ENCODE measurements at regions not wholly inside any gene's neighbourhood (a gene's known extent, or its start where the extent isn't known, plus 50 kb on each side); places are given as distances from the start of the nearest gene placed in this dataset.
"Not testable (repeated sequence)": the region's sequence is repeated elsewhere in the genome, so short reads cannot be mapped to it uniquely, and the experiment has no call there.

GRCh38 chr1:58233729-58234128 is 312.8 kb downstream of the OMA1 start:
- no peak overlapping the region for H3K4me3 ChIP-seq (ENCODE audit: low read length)
- no peak overlapping the region for H3K27ac ChIP-seq (ENCODE audit: low read depth, low read length)
- H3K4me1 ChIP-seq (ENCODE audit: control insufficient read depth, insufficient read depth, low read length): no peaks in the 10 kb centered on the region
- no peaks in the 10 kb centered on the region for H3K27me3 ChIP-seq (ENCODE audit: control insufficient read depth, insufficient read depth, low read length)
- no peaks in the 10 kb centered on the region for H3K36me3 ChIP-seq (ENCODE audit: control insufficient read depth, insufficient read depth, low read length)
- H3K9ac ChIP-seq (ENCODE audit: low read length): no peak overlapping the region

GRCh38 chr1:58231204-58231603 is 315.3 kb downstream of the OMA1 start:
- Histone ChIP-seq H3K36me3 (ENCODE audit: control insufficient read depth, insufficient read depth, low read length) (no peaks in the 10 kb centered on the region), H3K9ac (ENCODE audit: low read length) (no peak overlapping the region), H3K4me3 (ENCODE audit: low read length) (no peak overlapping the region), H3K27me3 (ENCODE audit: control insufficient read depth, insufficient read depth, low read length) (no peaks in the 10 kb centered on the region), H3K4me1 (ENCODE audit: control insufficient read depth, insufficient read depth, low read length) (no peaks in the 10 kb centered on the region), H3K27ac (ENCODE audit: low read depth, low read length) (no peak overlapping the region)

GRCh38 chr1:58227604-58228003 is 318.9 kb downstream of the OMA1 start:
- no peaks in the 10 kb centered on the region for H3K36me3 ChIP-seq (ENCODE audit: control insufficient read depth, insufficient read depth, low read length)
- no peaks in the 10 kb centered on the region for H3K27me3 ChIP-seq (ENCODE audit: control insufficient read depth, insufficient read depth, low read length)
- no peak overlapping the region for H3K4me3 ChIP-seq (ENCODE audit: low read length)
- H3K27ac ChIP-seq (ENCODE audit: low read depth, low read length): no peak overlapping the region
- no peak overlapping the region for H3K9ac ChIP-seq (ENCODE audit: low read length)
- H3K4me1 ChIP-seq (ENCODE audit: control insufficient read depth, insufficient read depth, low read length): no peaks in the 10 kb centered on the region

GRCh38 chr1:58223522-58223921 is 323.0 kb downstream of the OMA1 start:
- no peak overlapping the region for H3K27ac ChIP-seq (ENCODE audit: low read depth, low read length)
- no peak overlapping the region for H3K4me3 ChIP-seq (ENCODE audit: low read length)
- H3K4me1 ChIP-seq (ENCODE audit: control insufficient read depth, insufficient read depth, low read length): no peaks in the 10 kb centered on the region
- no peaks in the 10 kb centered on the region for H3K36me3 ChIP-seq (ENCODE audit: control insufficient read depth, insufficient read depth, low read length)
- no peak overlapping the region for H3K9ac ChIP-seq (ENCODE audit: low read length)
- no peaks in the 10 kb centered on the region for H3K27me3 ChIP-seq (ENCODE audit: control insufficient read depth, insufficient read depth, low read length)

- Histone ChIP-seq H3K27ac (ENCODE audit: low read depth, low read length) (no peak overlapping the region), H3K36me3 (ENCODE audit: control insufficient read depth, insufficient read depth, low read length) (no peaks in the 10 kb centered on the region), H3K27me3 (ENCODE audit: control insufficient read depth, insufficient read depth, low read length) (no peaks in the 10 kb centered on the region), H3K4me1 (ENCODE audit: control insufficient read depth, insufficient read depth, low read length) (no peaks in the 10 kb centered on the region), H3K9ac (ENCODE audit: low read length) (no peak overlapping the region), H3K4me3 (ENCODE audit: low read length) (no peak overlapping the region)
These were observed 325.6 kb downstream of the OMA1 start for GRCh38 chr1:58220836-58221472.

- H3K27me3 ChIP-seq (ENCODE audit: control insufficient read depth, insufficient read depth, low read length); H3K4me1 ChIP-seq (ENCODE audit: control insufficient read depth, insufficient read depth, low read length); H3K36me3 ChIP-seq (ENCODE audit: control insufficient read depth, insufficient read depth, low read length); H3K27ac ChIP-seq (ENCODE audit: low read depth, low read length); H3K4me3 ChIP-seq (ENCODE audit: low read length); H3K9ac ChIP-seq (ENCODE audit: low read length): not testable (repeated sequence)
These were observed 330.4 kb downstream of the OMA1 start for GRCh38 chr1:58216169-58216568.

- Histone ChIP-seq H3K9ac (ENCODE audit: low read length) (no peak overlapping the region), H3K4me1 (ENCODE audit: control insufficient read depth, insufficient read depth, low read length) (no peaks in the 10 kb centered on the region), H3K27ac (ENCODE audit: low read depth, low read length) (no peak overlapping the region), H3K27me3 (ENCODE audit: control insufficient read depth, insufficient read depth, low read length) (no peaks in the 10 kb centered on the region), H3K4me3 (ENCODE audit: low read length) (no peak overlapping the region), H3K36me3 (ENCODE audit: control insufficient read depth, insufficient read depth, low read length) (no peaks in the 10 kb centered on the region)
These were observed 331.9 kb downstream of the OMA1 start for GRCh38 chr1:58214674-58215073.

GRCh38 chr1:58211869-58212268 is 334.7 kb downstream of the OMA1 start:
- Histone ChIP-seq H3K9ac (ENCODE audit: low read length) (no peak overlapping the region), H3K36me3 (ENCODE audit: control insufficient read depth, insufficient read depth, low read length) (no peaks in the 10 kb centered on the region), H3K4me3 (ENCODE audit: low read length) (no peak overlapping the region), H3K4me1 (ENCODE audit: control insufficient read depth, insufficient read depth, low read length) (no peaks in the 10 kb centered on the region), H3K27ac (ENCODE audit: low read depth, low read length) (no peak overlapping the region), H3K27me3 (ENCODE audit: control insufficient read depth, insufficient read depth, low read length) (no peaks in the 10 kb centered on the region)

- no peaks in the 10 kb centered on the region for H3K4me1 ChIP-seq (ENCODE audit: control insufficient read depth, insufficient read depth, low read length)
- H3K4me3 ChIP-seq (ENCODE audit: low read length): no peak overlapping the region
- no peak overlapping the region for H3K9ac ChIP-seq (ENCODE audit: low read length)
- H3K36me3 ChIP-seq (ENCODE audit: control insufficient read depth, insufficient read depth, low read length): no peaks in the 10 kb centered on the region
- no peaks in the 10 kb centered on the region for H3K27me3 ChIP-seq (ENCODE audit: control insufficient read depth, insufficient read depth, low read length)
- H3K27ac ChIP-seq (ENCODE audit: low read depth, low read length): no peak overlapping the region
These were observed 337.0 kb downstream of the OMA1 start for GRCh38 chr1:58209575-58209974.

- no peak overlapping the region for H3K4me3 ChIP-seq (ENCODE audit: low read length)
- H3K4me1 ChIP-seq (ENCODE audit: control insufficient read depth, insufficient read depth, low read length): no peaks in the 10 kb centered on the region
- H3K27me3 ChIP-seq (ENCODE audit: control insufficient read depth, insufficient read depth, low read length): no peaks in the 10 kb centered on the region
- H3K36me3 ChIP-seq (ENCODE audit: control insufficient read depth, insufficient read depth, low read length): no peaks in the 10 kb centered on the region
- no peak overlapping the region for H3K9ac ChIP-seq (ENCODE audit: low read length)
- no peak overlapping the region for H3K27ac ChIP-seq (ENCODE audit: low read depth, low read length)
These were observed 339.8 kb downstream of the OMA1 start for GRCh38 chr1:58206749-58207148.

- Histone ChIP-seq H3K27ac (ENCODE audit: low read depth, low read length) (no peak overlapping the region), H3K36me3 (ENCODE audit: control insufficient read depth, insufficient read depth, low read length) (no peaks in the 10 kb centered on the region), H3K9ac (ENCODE audit: low read length) (no peak overlapping the region), H3K27me3 (ENCODE audit: control insufficient read depth, insufficient read depth, low read length) (no peaks in the 10 kb centered on the region), H3K4me3 (ENCODE audit: low read length) (no peak overlapping the region), H3K4me1 (ENCODE audit: control insufficient read depth, insufficient read depth, low read length) (no peaks in the 10 kb centered on the region)
These were observed 342.2 kb downstream of the OMA1 start for GRCh38 chr1:58204284-58204683.

GRCh38 chr1:58201492-58202106 is 344.9 kb downstream of the OMA1 start:
- no peaks in the 10 kb centered on the region for H3K27me3 ChIP-seq (ENCODE audit: control insufficient read depth, insufficient read depth, low read length)
- H3K27ac ChIP-seq (ENCODE audit: low read depth, low read length): no peak overlapping the region
- H3K4me1 ChIP-seq (ENCODE audit: control insufficient read depth, insufficient read depth, low read length): no peaks in the 10 kb centered on the region
- H3K4me3 ChIP-seq (ENCODE audit: low read length): no peak overlapping the region
- H3K36me3 ChIP-seq (ENCODE audit: control insufficient read depth, insufficient read depth, low read length): no peaks in the 10 kb centered on the region
- H3K9ac ChIP-seq (ENCODE audit: low read length): no peak overlapping the region

GRCh38 chr1:58200437-58200836 is 346.1 kb downstream of the OMA1 start:
- H3K4me1 ChIP-seq (ENCODE audit: control insufficient read depth, insufficient read depth, low read length): no peaks in the 10 kb centered on the region

More at GRCh38 chr1:58200437-58200836, 346.1 kb downstream of the OMA1 start:
- Histone ChIP-seq H3K27ac (ENCODE audit: low read depth, low read length) (no peak overlapping the region), H3K4me3 (ENCODE audit: low read length) (no peak overlapping the region), H3K27me3 (ENCODE audit: control insufficient read depth, insufficient read depth, low read length) (no peaks in the 10 kb centered on the region), H3K9ac (ENCODE audit: low read length) (no peak overlapping the region), H3K36me3 (ENCODE audit: control insufficient read depth, insufficient read depth, low read length) (no peaks in the 10 kb centered on the region)

Data from rectal smooth muscle tissue (tissue), 1 donor.